Tibial artery (tissue), 4 donors: ENCODE measurements at regions not wholly inside any gene's neighbourhood (a gene's known extent, or its start where the extent isn't known, plus 50 kb on each side); places are given as distances from the start of the nearest gene placed in this dataset.

Experiments used
- DNase-seq, 2 donors: peaks; one replicate each; pipeline ENCODE4 v3.0.0-alpha.2; 2019
- H3K27ac ChIP-seq, 2 donors: fragments of 200-600 bp; sonication (generic) in 1 of 2; 1 replicate in 1 of 2; 2 replicates in 1 of 2; pipeline ENCODE4 v1.5.1; 2018 to 2019; ENCODE audit warnings: mild to moderate bottlenecking in 1 of 2
- H3K27me3 ChIP-seq, 2 donors: fragments of 200-600 bp; sonication (generic) in 1 of 2; one replicate each; pipeline versions ENCODE4 v1.5.1 to v1.6.0; 2016 to 2019
- H3K36me3 ChIP-seq, 3 donors: fragments of 200-600 bp; sonication (generic) in 2 of 3; one replicate each; pipeline ENCODE4 v1.5.1; 2016 to 2019; ENCODE audit warnings: mild to moderate bottlenecking in 2 of 3
- H3K4me1 ChIP-seq, 4 donors: fragments of 200-600 bp; sonication (generic) in 2 of 4; 1 replicate in 3 of 4; 2 replicates in 1 of 4; pipeline ENCODE4 v1.5.1; 2016 to 2019
- H3K4me3 ChIP-seq, 2 donors: fragments of 200-600 bp; sonication (generic) in 1 of 2; 1 replicate in 1 of 2; 2 replicates in 1 of 2; pipeline ENCODE4 v1.5.1; 2018 to 2019; ENCODE audit warnings: mild to moderate bottlenecking in 2 of 2
- H3K9me3 ChIP-seq, 3 donors: fragments of 200-600 bp; sonication (generic) in 1 of 3; one replicate each; pipeline ENCODE4 v1.5.1; 2016 to 2019
- intact Hi-C: fragments of 100-400 bp; cut with DNase I; formaldehyde crosslinking; loops from one replicate; pipeline ENCODE4 v1.15.0; 2023; ENCODE audit warnings: low total_unique reads
- TF ChIP-seq, protein P1 (sequence below), 2 experiments: fragments of 200-600 bp in 1 of 2; fragments of 450-650 bp in 1 of 2; IDR thresholded peaks; one replicate each; pipeline ENCODE4 v1.5.1; 2017 to 2019; ENCODE audit warnings: antibody characterized with exemption in 2 of 2, mild to moderate bottlenecking in 1 of 2, moderate library complexity in 1 of 2

DNA sequence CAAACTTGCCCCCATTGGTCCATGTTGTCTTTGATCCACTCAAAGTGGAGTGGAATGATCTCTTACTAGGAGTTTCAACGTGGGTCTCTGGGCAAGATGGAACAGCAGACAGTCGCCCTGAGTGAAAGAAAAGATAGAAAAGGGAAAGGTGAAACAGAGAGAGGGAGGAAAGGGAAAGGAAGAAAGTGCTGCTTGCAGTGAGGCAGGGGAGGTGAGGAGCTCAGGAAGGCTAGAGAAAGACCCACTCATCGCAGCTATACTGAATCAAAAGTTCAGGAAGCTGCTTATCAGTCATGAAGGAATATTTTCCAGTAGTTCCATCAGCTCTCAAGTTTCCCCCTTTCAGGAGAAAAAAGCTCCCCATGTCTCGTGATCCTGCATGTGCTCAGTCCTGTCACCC lies 86.9 kb downstream of the ZNF467 start:
- DNase-seq: no peak
- H3K27ac ChIP-seq: no peak overlapping the region
- TF ChIP-seq, protein P1, sequence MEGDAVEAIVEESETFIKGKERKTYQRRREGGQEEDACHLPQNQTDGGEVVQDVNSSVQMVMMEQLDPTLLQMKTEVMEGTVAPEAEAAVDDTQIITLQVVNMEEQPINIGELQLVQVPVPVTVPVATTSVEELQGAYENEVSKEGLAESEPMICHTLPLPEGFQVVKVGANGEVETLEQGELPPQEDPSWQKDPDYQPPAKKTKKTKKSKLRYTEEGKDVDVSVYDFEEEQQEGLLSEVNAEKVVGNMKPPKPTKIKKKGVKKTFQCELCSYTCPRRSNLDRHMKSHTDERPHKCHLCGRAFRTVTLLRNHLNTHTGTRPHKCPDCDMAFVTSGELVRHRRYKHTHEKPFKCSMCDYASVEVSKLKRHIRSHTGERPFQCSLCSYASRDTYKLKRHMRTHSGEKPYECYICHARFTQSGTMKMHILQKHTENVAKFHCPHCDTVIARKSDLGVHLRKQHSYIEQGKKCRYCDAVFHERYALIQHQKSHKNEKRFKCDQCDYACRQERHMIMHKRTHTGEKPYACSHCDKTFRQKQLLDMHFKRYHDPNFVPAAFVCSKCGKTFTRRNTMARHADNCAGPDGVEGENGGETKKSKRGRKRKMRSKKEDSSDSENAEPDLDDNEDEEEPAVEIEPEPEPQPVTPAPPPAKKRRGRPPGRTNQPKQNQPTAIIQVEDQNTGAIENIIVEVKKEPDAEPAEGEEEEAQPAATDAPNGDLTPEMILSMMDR (IDR thresholded peaks at IDR 0.05): no peak
- no peaks in the 10 kb centered on the region for H3K36me3 ChIP-seq
- H3K4me3 ChIP-seq: no peak overlapping the region
- H3K9me3 ChIP-seq: peaks cover 0 to 6% (median 5%) of the 10 kb centered on the region in 3 donors
- H3K27me3 ChIP-seq: peaks cover 0 to 32% of the 10 kb centered on the region in 2 donors
- intact Hi-C loops: no loop called here
- no peaks in the 10 kb centered on the region for H3K4me1 ChIP-seq

DNA sequence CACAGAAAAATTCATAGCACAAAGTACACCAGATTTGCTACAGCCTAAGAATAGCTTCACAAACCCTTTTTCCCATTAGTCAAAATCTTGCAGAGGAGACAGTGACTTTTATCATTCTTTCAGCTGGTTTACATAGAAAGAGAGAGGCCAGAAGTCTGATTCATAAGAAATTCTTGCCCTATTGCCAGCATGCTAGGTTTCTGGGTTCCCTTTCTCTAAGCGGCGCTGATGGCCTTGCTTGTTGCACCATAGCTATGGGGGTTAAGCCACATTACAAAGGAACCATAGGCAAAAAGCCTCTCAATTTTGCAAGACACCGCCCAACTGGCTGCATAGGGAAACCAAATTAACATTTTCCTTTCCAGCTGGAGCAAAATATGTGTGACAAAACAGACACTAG lies 87.4 kb downstream of the ZNF467 start:
- peaks cover 0 to 28% of the 10 kb centered on the region in 2 donors for H3K27me3 ChIP-seq
- H3K4me1 ChIP-seq: no peaks in the 10 kb centered on the region
- TF ChIP-seq, protein P1 (IDR thresholded peaks at IDR 0.05): no peak
- DNase-seq: no peak
- no peak overlapping the region for H3K4me3 ChIP-seq
- peaks cover 0 to 6% (median 5%) of the 10 kb centered on the region in 3 donors for H3K9me3 ChIP-seq
- H3K36me3 ChIP-seq: no peaks in the 10 kb centered on the region
- intact Hi-C loops: no loop called here
- H3K27ac ChIP-seq: no peak overlapping the region

DNA sequence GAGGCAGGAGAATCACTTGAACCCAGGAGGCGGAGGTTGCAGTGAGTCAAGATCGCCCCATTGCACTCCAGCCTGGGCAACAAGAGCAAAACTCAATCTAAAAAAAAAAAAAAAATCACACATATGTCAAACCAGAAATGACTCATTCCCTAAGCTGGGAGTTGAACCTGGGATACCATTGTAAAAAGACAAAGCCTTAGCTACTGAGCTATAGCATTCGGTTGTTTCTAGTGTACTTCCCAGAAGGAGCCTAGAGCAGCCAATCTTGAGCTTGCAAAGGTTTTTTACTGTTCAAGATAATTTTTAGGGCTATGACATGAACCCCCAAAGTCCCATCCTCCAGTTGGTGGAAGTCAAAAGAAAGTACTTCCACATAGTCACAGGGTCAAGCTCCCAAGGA lies 87.9 kb downstream of the ZNF467 start:
- intact Hi-C loops: no loop called here
- Histone ChIP-seq H3K4me1 (no peaks in the 10 kb centered on the region), H3K27me3 (peaks cover 0 to 22% of the 10 kb centered on the region in 2 donors), H3K4me3 (no peak overlapping the region), H3K9me3 (peaks cover 0 to 6% (median 5%) of the 10 kb centered on the region in 3 donors), H3K36me3 (no peaks in the 10 kb centered on the region), H3K27ac (no peak overlapping the region)
- no peak for DNase-seq
- TF ChIP-seq, protein P1 (IDR thresholded peaks at IDR 0.05): no peak

DNA sequence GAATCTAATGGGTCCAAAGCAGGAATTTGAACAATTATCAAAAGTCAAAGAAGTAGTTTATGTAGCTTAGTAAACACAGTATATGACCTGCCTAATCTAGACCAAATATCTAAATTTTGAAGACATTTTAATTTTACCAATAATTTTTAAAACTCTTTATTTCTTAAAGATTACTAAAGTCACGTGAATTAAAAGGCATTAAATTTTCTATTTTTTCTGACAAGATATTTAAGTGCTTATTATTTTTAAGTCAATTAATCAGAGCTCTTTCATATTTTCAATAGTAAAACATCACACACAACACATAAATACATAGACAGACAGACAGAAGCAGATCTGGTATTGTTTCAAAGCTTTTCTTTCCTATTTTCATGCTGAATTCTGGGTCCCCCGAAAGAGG lies 89.5 kb downstream of the ZNF467 start:
- no peak for DNase-seq
- Histone ChIP-seq H3K27ac (no peak overlapping the region), H3K36me3 (no peaks in the 10 kb centered on the region), H3K9me3 (peaks cover 0 to 5% (median under 1%) of the 10 kb centered on the region in 3 donors), H3K4me1 (no peaks in the 10 kb centered on the region), H3K27me3 (peaks cover 0 to 10% of the 10 kb centered on the region in 2 donors), H3K4me3 (no peak overlapping the region)
- TF ChIP-seq, protein P1 (IDR thresholded peaks at IDR 0.05): no peak
- intact Hi-C loops: no loop called here

DNA sequence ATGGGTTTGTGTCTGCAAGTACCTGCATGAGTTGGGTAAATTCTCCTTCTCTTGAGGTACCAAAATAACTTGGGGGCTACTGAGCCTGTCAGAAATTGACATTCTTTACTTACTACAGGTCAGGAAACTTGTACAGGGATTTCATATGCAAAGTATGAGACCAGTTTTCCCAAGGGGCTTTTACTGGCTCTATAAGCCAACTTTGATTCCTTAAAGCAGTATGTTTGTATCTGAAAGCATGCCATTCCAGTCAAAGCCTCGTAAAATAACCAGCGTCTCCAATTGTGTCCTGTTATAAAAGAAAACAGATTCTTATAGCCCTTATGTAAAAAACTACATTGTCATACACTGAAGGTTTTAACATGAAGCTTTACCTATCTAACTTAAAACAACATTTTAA lies 90.2 kb downstream of the ZNF467 start:
- TF ChIP-seq, protein P1 (IDR thresholded peaks at IDR 0.05): no peak
- peaks cover 0 to 11% of the 10 kb centered on the region in 2 donors for H3K27me3 ChIP-seq
- H3K4me1 ChIP-seq: no peaks in the 10 kb centered on the region
- H3K9me3 ChIP-seq: no peaks in the 10 kb centered on the region
- H3K27ac ChIP-seq: no peak overlapping the region
- no peaks in the 10 kb centered on the region for H3K36me3 ChIP-seq
- intact Hi-C loops: no loop called here
- no peak overlapping the region for H3K4me3 ChIP-seq
- DNase-seq: no peak

DNA sequence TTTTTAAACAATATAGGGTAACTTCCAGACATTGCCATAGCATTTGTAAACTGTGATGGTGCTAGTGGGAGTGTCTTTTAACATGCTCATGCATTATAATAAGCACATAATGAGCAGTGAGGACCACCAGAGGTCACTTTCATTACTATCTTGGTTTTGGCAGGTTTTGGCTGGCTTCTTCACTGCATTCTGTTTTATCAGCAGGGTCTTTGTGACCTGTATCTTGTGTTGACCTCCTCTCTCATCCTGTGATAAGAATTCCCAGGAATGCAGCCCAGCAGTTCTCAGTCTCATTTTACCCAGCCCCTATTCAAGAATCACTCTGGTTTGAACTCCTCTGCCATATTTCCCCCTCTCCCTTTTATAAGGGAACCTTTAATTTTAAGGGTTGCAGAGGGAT lies 91.3 kb downstream of the ZNF467 start:
- Histone ChIP-seq H3K4me3 (no peak overlapping the region), H3K9me3 (no peaks in the 10 kb centered on the region), H3K27ac (no peak overlapping the region), H3K27me3 (peaks cover 0 to 7% of the 10 kb centered on the region in 2 donors), H3K4me1 (no peaks in the 10 kb centered on the region), H3K36me3 (no peaks in the 10 kb centered on the region)
- intact Hi-C loops: no loop called here
- DNase-seq: no peak
- TF ChIP-seq, protein P1 (IDR thresholded peaks at IDR 0.05): no peak
